ENCODE measurements at regions not wholly inside any gene's neighbourhood (a gene's known extent, or its start where the extent isn't known, plus 50 kb on each side); places are given as distances from the start of the nearest gene placed in this dataset.

DNA sequence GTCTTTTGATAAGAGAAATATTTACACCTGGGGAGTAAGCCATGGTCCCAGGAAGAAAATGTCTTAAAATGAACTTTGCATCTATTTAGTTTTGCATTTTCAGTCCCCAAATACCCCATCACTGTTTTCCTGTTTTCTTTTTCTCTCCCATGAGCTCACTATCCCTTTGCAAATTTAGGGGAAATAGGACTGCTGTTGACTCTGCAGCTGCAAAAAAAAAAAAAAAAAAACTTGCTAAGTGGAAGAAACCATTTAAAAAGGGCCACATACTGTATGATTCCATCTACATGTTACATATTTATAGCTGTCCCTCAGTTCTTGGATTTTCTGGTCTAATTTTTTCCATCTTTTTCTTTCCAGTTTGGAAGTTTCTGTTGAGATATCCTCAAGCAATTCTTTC lies 98.2 kb upstream of the SERP2 start (continued):
- TF ChIP-seq, protein P1, sequence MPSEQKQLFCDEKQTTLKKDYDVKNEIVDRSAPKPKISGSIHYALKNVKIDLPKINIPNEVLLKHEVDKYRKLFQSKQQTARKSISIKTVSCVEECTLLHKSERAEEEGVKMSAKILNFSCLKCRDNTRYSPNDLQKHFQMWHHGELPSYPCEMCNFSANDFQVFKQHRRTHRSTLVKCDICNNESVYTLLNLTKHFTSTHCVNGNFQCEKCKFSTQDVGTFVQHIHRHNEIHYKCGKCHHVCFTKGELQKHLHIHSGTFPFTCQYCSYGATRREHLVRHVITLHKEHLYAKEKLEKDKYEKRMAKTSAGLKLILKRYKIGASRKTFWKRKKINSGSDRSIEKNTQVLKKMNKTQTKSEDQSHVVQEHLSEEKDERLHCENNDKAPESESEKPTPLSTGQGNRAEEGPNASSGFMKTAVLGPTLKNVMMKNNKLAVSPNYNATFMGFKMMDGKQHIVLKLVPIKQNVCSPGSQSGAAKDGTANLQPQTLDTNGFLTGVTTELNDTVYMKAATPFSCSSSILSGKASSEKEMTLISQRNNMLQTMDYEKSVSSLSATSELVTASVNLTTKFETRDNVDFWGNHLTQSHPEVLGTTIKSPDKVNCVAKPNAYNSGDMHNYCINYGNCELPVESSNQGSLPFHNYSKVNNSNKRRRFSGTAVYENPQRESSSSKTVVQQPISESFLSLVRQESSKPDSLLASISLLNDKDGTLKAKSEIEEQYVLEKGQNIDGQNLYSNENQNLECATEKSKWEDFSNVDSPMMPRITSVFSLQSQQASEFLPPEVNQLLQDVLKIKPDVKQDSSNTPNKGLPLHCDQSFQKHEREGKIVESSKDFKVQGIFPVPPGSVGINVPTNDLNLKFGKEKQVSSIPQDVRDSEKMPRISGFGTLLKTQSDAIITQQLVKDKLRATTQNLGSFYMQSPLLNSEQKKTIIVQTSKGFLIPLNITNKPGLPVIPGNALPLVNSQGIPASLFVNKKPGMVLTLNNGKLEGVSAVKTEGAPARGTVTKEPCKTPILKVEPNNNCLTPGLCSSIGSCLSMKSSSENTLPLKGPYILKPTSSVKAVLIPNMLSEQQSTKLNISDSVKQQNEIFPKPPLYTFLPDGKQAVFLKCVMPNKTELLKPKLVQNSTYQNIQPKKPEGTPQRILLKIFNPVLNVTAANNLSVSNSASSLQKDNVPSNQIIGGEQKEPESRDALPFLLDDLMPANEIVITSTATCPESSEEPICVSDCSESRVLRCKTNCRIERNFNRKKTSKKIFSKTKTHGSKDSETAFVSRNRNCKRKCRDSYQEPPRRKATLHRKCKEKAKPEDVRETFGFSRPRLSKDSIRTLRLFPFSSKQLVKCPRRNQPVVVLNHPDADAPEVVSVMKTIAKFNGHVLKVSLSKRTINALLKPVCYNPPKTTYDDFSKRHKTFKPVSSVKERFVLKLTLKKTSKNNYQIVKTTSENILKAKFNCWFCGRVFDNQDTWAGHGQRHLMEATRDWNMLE (tag by site-specific recombination; conservative IDR thresholded peaks at IDR 0.05; ENCODE audit: low read depth): no peak
- TF ChIP-seq ZNF768 (tag by site-specific recombination; IDR thresholded peaks at IDR 0.05): no peak
- TF ChIP-seq ZNF112 (tag by site-specific recombination; IDR thresholded peaks at IDR 0.05): no peak
- no peak for TF ChIP-seq ZNF645 (tag by site-specific recombination; IDR thresholded peaks at IDR 0.05)
- TF ChIP-seq KLF10 (tag by site-specific recombination; IDR thresholded peaks at IDR 0.05): no peak
- TF ChIP-seq ZNF549 (tag by site-specific recombination; IDR thresholded peaks at IDR 0.05): no peak
- TF ChIP-seq OVOL3 (tag by site-specific recombination; IDR thresholded peaks at IDR 0.05): no peak

- Histone ChIP-seq H3K4me1 (ENCODE audit: control insufficient read depth, insufficient read depth, low read length) (no peaks in the 10 kb centered on the region), H3K9me3 (ENCODE audit: control insufficient read depth, insufficient read depth, low read depth, low read length) (no peaks in the 10 kb centered on the region), H3K36me3 (ENCODE audit: control insufficient read depth in 2 of 2, insufficient read depth in 1 of 2, low read length in 2 of 2) (no peaks in the 10 kb centered on the region), H3K4me3 (ENCODE audit: low read depth, low read length) (no peak overlapping the region), H3K27ac (ENCODE audit: extremely low read depth, low read depth, low read length) (no peak overlapping the region)
- ChIA-PET POLR2A (no interaction called here), CTCF (interaction anchor here (0.7 to 0.9 kb wide), 2 partner anchors 175 to 274 kb away, joined by 3 read pairs; no protein-coding TSS in a partner anchor)
- TF ChIP-seq ZNF645 (tag by site-specific recombination; IDR thresholded peaks at IDR 0.05) (no peak), ZBTB26 (tag by site-specific recombination; optimal IDR thresholded peaks at IDR 0.05) (no peak), KLF10 (tag by site-specific recombination; IDR thresholded peaks at IDR 0.05) (no peak), ZNF521 (tag by site-specific recombination; IDR thresholded peaks at IDR 0.05) (no peak), ZNF350 (tag by site-specific recombination; IDR thresholded peaks at IDR 0.05) (no peak)
Measured at GRCh38 chr13:44276061-44276460, 97.6 kb upstream of the SERP2 start.

GRCh38 chr13:44277459-44277858 lies 96.2 kb upstream of the SERP2 start:
- H3K4me1 ChIP-seq (ENCODE audit: control insufficient read depth, insufficient read depth, low read length): no peaks in the 10 kb centered on the region
- ChIA-PET POLR2A (no interaction called here), CTCF (no interaction called here)
- no peak overlapping the region for H3K27ac ChIP-seq (ENCODE audit: extremely low read depth, low read depth, low read length)
- no peaks in the 10 kb centered on the region for H3K36me3 ChIP-seq (ENCODE audit: control insufficient read depth in 2 of 2, insufficient read depth in 1 of 2, low read length in 2 of 2)
- TF ChIP-seq KLF7 (tag by site-specific recombination; IDR thresholded peaks at IDR 0.05; ENCODE audit: borderline replicate concordance) (no peak), GLI4 (tag by site-specific recombination; IDR thresholded peaks at IDR 0.05) (no peak), MZF1 (tag by site-specific recombination; IDR thresholded peaks at IDR 0.05; ENCODE audit: borderline replicate concordance) (no peak), ZNF292 (tag by site-specific recombination; IDR thresholded peaks at IDR 0.05; ENCODE audit: borderline replicate concordance, low read depth) (no peak), SCRT1 (tag by site-specific recombination; IDR thresholded peaks at IDR 0.05; ENCODE audit: borderline replicate concordance) (no peak), ZFHX2 (tag by site-specific recombination; conservative IDR thresholded peaks at IDR 0.05) (no peak)
- TF ChIP-seq, protein P2, sequence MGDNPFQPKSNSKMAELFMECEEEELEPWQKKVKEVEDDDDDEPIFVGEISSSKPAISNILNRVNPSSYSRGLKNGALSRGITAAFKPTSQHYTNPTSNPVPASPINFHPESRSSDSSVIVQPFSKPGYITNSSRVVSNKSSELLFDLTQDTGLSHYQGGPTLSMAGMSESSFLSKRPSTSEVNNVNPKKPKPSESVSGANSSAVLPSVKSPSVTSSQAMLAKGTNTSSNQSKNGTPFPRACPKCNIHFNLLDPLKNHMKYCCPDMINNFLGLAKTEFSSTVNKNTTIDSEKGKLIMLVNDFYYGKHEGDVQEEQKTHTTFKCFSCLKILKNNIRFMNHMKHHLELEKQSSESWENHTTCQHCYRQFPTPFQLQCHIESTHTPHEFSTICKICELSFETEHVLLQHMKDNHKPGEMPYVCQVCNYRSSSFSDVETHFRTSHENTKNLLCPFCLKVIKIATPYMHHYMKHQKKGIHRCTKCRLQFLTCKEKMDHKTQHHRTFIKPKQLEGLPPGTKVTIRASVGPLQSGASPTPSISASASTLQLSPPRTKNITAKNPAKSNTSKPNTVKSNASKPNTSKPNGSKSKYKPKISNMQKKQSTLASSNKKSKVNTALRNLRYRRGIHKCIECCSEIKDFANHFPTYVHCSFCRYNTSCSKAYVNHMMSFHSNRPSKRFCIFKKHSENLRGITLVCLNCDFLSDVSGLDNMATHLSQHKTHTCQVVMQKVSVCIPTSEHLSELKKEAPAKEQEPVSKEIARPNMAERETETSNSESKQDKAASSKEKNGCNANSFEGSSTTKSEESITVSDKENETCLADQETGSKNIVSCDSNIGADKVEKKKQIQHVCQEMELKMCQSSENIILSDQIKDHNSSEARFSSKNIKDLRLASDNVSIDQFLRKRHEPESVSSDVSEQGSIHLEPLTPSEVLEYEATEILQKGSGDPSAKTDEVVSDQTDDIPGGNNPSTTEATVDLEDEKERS (tag by site-specific recombination; IDR thresholded peaks at IDR 0.05): no peak
- H3K9me3 ChIP-seq (ENCODE audit: control insufficient read depth, insufficient read depth, low read depth, low read length): no peaks in the 10 kb centered on the region
- H3K4me3 ChIP-seq (ENCODE audit: low read depth, low read length): no peak overlapping the region
